ENCODE measurements at regions not wholly inside any gene's neighbourhood (a gene's known extent, or its start where the extent isn't known, plus 50 kb on each side); places are given as distances from the start of the nearest gene placed in this dataset.

DNA sequence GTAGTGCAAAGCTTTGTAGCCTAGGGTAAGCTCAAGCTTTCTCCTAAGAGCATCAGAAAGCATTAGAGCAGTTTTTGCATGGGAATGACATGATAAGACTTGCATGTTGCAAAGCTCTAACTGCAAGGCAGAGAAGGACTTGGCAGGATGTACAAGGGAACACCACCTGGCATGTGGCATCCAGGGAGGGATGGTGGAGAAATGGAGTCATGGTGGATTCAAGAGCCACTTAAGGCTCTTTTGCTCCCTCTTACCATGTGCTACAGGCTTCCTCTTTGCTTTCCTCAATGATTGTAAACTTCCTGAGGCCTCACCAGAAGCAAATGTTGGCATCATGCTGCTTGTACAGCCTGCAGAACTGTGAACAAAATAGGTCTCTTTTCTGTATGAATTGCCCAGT, 266.0 kb downstream of the GLI2 start:
- Histone ChIP-seq H2AFZ (no peak overlapping the region), H3K4me2 (no peak overlapping the region), H3K4me1 (ENCODE audit: insufficient read depth) (no peaks in the 10 kb centered on the region), H3K9me3 (ENCODE audit: low read depth) (no peaks in the 10 kb centered on the region), H3K27me3 (no peaks in the 10 kb centered on the region), H3K27ac (no peak overlapping the region), H3K36me3 (replicated peaks; ENCODE audit: insufficient read depth, low read depth) (no peaks in the 10 kb centered on the region), H3K4me3 (no peak overlapping the region), H4K20me1 (ENCODE audit: insufficient read depth, poor library complexity, severe bottlenecking) (no peaks in the 10 kb centered on the region), H3K79me2 (no peaks in the 10 kb centered on the region), H3K9me2 (replicated peaks; ENCODE audit: insufficient read depth) (no peaks in the 10 kb centered on the region)
- TF ChIP-seq EZH2phosphoT487 (IDR thresholded peaks at IDR 0.05; ENCODE audit: low read depth, severe bottlenecking, unreplicated experiment) (no peak), EZH2 (IDR thresholded peaks at IDR 0.05; ENCODE audit: borderline replicate concordance) (no peak)
- TF ChIP-seq, protein P1, sequence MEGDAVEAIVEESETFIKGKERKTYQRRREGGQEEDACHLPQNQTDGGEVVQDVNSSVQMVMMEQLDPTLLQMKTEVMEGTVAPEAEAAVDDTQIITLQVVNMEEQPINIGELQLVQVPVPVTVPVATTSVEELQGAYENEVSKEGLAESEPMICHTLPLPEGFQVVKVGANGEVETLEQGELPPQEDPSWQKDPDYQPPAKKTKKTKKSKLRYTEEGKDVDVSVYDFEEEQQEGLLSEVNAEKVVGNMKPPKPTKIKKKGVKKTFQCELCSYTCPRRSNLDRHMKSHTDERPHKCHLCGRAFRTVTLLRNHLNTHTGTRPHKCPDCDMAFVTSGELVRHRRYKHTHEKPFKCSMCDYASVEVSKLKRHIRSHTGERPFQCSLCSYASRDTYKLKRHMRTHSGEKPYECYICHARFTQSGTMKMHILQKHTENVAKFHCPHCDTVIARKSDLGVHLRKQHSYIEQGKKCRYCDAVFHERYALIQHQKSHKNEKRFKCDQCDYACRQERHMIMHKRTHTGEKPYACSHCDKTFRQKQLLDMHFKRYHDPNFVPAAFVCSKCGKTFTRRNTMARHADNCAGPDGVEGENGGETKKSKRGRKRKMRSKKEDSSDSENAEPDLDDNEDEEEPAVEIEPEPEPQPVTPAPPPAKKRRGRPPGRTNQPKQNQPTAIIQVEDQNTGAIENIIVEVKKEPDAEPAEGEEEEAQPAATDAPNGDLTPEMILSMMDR (IDR thresholded peaks at IDR 0.05; ENCODE audit: poor library complexity): no peak
- no peak for DNase-seq (ENCODE audit: low spot score)

DNA sequence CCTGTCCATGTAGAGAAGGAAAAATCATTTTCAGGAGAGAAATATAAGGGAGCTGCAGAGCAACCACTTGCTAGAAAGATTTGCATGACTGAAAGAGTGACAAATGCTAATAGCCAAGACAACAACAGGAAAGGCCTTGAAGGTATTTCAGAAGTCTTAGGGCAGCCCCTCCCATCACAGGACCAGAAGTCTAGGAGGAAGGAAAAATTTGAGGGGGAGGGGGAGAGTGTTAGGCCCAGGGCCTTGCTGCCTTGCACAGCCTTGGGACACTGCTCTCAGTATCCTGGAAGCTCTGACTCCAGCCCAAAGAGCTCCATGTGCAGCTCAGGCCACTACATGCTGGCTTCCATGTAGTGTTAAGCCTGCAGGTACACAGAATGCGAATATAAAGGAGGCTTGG, 266.9 kb downstream of the GLI2 start:
- DNase-seq (ENCODE audit: low spot score): no peak
- Histone ChIP-seq H3K27me3 (no peaks in the 10 kb centered on the region), H2AFZ (no peak overlapping the region), H3K36me3 (replicated peaks; ENCODE audit: insufficient read depth, low read depth) (no peaks in the 10 kb centered on the region), H3K9me2 (replicated peaks; ENCODE audit: insufficient read depth) (no peaks in the 10 kb centered on the region), H3K4me3 (no peak overlapping the region), H4K20me1 (ENCODE audit: insufficient read depth, poor library complexity, severe bottlenecking) (no peaks in the 10 kb centered on the region), H3K9me3 (ENCODE audit: low read depth) (no peaks in the 10 kb centered on the region), H3K4me1 (ENCODE audit: insufficient read depth) (no peaks in the 10 kb centered on the region), H3K4me2 (no peak overlapping the region), H3K27ac (no peak overlapping the region), H3K79me2 (no peaks in the 10 kb centered on the region)
- 0% methylated on average over 1 of the region's 1 CpG for WGBS (ENCODE audit: low lambda C conversion rate, missing lambda C conversion rate)
- TF ChIP-seq EZH2phosphoT487 (IDR thresholded peaks at IDR 0.05; ENCODE audit: low read depth, severe bottlenecking, unreplicated experiment) (no peak), EZH2 (IDR thresholded peaks at IDR 0.05; ENCODE audit: borderline replicate concordance) (no peak)
- TF ChIP-seq, protein P1 (IDR thresholded peaks at IDR 0.05; ENCODE audit: poor library complexity): no peak

DNA sequence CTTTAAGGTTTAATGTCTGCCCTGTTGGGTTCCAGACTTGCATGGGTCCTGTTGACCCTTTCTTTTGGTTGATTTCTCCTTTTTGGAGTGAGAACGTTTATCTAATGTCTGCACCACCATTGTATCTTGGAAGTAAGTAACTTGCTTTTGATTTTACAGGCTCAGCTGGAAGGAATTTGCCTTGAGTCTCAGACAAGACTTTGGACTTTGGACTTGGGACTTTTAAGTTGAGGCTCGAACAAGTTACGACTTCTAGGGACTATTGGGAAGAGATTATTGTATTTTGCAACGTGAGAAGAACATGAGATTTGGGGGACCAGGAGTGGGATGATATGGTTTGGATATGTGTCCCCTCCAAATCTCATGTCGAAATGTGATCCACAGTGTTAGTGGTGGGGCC, 267.7 kb downstream of the GLI2 start:
- Histone ChIP-seq H3K4me1 (ENCODE audit: insufficient read depth) (no peaks in the 10 kb centered on the region), H3K9me3 (ENCODE audit: low read depth) (no peaks in the 10 kb centered on the region), H4K20me1 (ENCODE audit: insufficient read depth, poor library complexity, severe bottlenecking) (no peaks in the 10 kb centered on the region), H3K4me3 (no peak overlapping the region), H3K4me2 (no peak overlapping the region), H3K27me3 (no peaks in the 10 kb centered on the region), H3K9me2 (replicated peaks; ENCODE audit: insufficient read depth) (no peaks in the 10 kb centered on the region), H2AFZ (no peak overlapping the region), H3K36me3 (replicated peaks; ENCODE audit: insufficient read depth, low read depth) (no peaks in the 10 kb centered on the region), H3K79me2 (no peaks in the 10 kb centered on the region), H3K27ac (no peak overlapping the region)
- TF ChIP-seq, protein P1 (IDR thresholded peaks at IDR 0.05; ENCODE audit: poor library complexity): no peak
- TF ChIP-seq EZH2phosphoT487 (IDR thresholded peaks at IDR 0.05; ENCODE audit: low read depth, severe bottlenecking, unreplicated experiment) (no peak), EZH2 (IDR thresholded peaks at IDR 0.05; ENCODE audit: borderline replicate concordance) (no peak)
- WGBS (ENCODE audit: low lambda C conversion rate, missing lambda C conversion rate): 65% methylated on average over 5 of the region's 5 CpGs
- no peak for DNase-seq (ENCODE audit: low spot score)

DNA sequence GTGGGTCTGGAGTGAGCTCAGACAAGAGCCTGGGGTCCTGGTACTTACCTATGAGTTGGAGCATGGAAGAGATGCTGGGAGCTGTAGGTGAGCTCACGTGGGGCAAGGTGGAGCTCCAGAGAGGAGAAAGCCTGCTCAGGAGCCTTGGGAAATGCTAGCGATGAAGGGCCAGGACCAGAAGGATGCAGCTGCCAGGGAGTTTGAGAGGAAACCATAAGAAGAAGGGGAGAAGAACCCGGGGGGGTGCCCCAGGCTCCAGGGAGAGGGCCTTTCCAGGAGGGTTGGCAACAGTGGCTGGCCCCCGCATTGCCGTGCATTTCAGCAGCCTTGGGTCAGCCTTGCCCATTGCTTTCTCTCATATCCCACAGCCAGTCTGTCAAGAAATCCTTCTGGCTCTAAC, 268.7 kb downstream of the GLI2 start:
- H3K4me1 ChIP-seq (ENCODE audit: insufficient read depth): no peaks in the 10 kb centered on the region
- DNase-seq (ENCODE audit: low spot score): no peak
- H3K36me3 ChIP-seq (replicated peaks; ENCODE audit: insufficient read depth, low read depth): no peaks in the 10 kb centered on the region
- H3K4me2 ChIP-seq: no peak overlapping the region
- H2AFZ ChIP-seq: no peak overlapping the region
- no peaks in the 10 kb centered on the region for H3K27me3 ChIP-seq
- no peaks in the 10 kb centered on the region for H4K20me1 ChIP-seq (ENCODE audit: insufficient read depth, poor library complexity, severe bottlenecking)
- H3K9me3 ChIP-seq (ENCODE audit: low read depth): no peaks in the 10 kb centered on the region
- WGBS (ENCODE audit: low lambda C conversion rate, missing lambda C conversion rate): 93% methylated on average over 5 of the region's 5 CpGs
- H3K9me2 ChIP-seq (replicated peaks; ENCODE audit: insufficient read depth): no peaks in the 10 kb centered on the region
- no peak overlapping the region for H3K27ac ChIP-seq
- TF ChIP-seq EZH2phosphoT487 (IDR thresholded peaks at IDR 0.05; ENCODE audit: low read depth, severe bottlenecking, unreplicated experiment): no peak
- TF ChIP-seq EZH2 (IDR thresholded peaks at IDR 0.05; ENCODE audit: borderline replicate concordance): no peak
- TF ChIP-seq, protein P1 (IDR thresholded peaks at IDR 0.05; ENCODE audit: poor library complexity): no peak
- no peak overlapping the region for H3K4me3 ChIP-seq
- no peaks in the 10 kb centered on the region for H3K79me2 ChIP-seq
